SK-N-SH treated with all-trans-retinoic acid at 6 μM for 48 hours (cell line): ENCODE measurements at regions not wholly inside any gene's neighbourhood (a gene's known extent, or its start where the extent isn't known, plus 50 kb on each side); places are given as distances from the start of the nearest gene placed in this dataset.

Experiments
- ESRRG ChIP-seq: fragments of 250-450 bp; sonication (Bioruptor Pico); IDR thresholded peaks from 2 replicates; pipeline ENCODE4 v1.6.1; 2021; ENCODE audit warnings: mild to moderate bottlenecking
- GLIS3 ChIP-seq: fragments of 250-450 bp; sonication (Bioruptor Pico); IDR thresholded peaks from 2 replicates; pipeline ENCODE4 v1.5.0; 2020; ENCODE audit warnings: mild to moderate bottlenecking, moderate library complexity
- PATZ1 ChIP-seq: fragments of 250-450 bp; sonication (Bioruptor Pico); IDR thresholded peaks from 2 replicates; pipeline ENCODE4 v1.8.0; 2020; ENCODE audit warnings: mild to moderate bottlenecking, moderate library complexity, borderline replicate concordance
- SNAI2 ChIP-seq: fragments of 250-450 bp; sonication (Bioruptor Pico); IDR thresholded peaks from 2 replicates; pipeline ENCODE4 v1.5.0; 2020; ENCODE audit warnings: mild to moderate bottlenecking, moderate library complexity

- TF ChIP-seq SNAI2 (CRISPR knock-in tag), result no peak
- TF ChIP-seq GLIS3 (CRISPR knock-in tag), result no peak
- no peak for TF ChIP-seq PATZ1 (CRISPR knock-in tag)
- no peak for TF ChIP-seq ESRRG
Observed at GRCh38 chr10:106175760-106176377, 988.6 kb downstream of the SORCS1 start.
